ENCODE measurements at regions not wholly inside any gene's neighbourhood (a gene's known extent, or its start where the extent isn't known, plus 50 kb on each side); places are given as distances from the start of the nearest gene placed in this dataset.
A peak's percentile ranks its signal among the peaks of the same experiment; 100 is the strongest.

DNA sequence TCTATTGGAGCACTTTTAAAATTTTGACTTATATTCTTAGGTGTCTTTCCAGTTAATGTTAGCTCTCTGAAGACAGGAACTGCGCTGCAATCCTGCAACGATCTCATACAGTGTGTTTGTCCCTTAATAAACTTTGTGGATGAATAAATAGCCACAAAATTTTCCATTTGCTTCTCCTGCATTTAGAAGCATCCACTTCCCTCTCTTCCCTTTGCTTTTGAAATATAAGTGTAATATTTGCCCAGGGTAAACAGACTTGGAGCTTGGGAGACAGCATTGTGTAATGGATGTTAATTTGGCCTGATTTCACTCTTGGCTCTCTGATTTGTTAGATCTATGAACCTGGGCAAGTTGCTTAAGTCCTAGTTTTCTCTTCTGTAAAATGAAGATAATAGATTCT, 58.2 kb upstream of the CD28 start:
- H3K9me3 ChIP-seq: no peaks in the 10 kb centered on the region
- 8 to 46% (median 32%) methylated on average over 2 of the region's 2 CpGs for WGBS, 5 donors
- no peaks in the 10 kb centered on the region for H3K36me3 ChIP-seq
- no peaks in the 10 kb centered on the region for H3K27me3 ChIP-seq
- TF ChIP-seq EP300 (IDR thresholded peaks at IDR 0.05): no peak
- TF ChIP-seq POLR2AphosphoS5 (IDR thresholded peaks at IDR 0.05): peak in 2 of 3 donors; percentile 58 to 72
- peak in 1 of 2 donors; percentile 64 for DNase-seq
- H3K27ac ChIP-seq: peak overlapping the region in 4 of 5 donors; percentile 2 to 65 (median 50)
- H3K4me1 ChIP-seq: peaks cover 22 to 43% (median 33%) of the 10 kb centered on the region in 4 donors
- intact Hi-C loops (cut with DNase I; ENCODE audit: low total_unique reads): no loop called here
- no peak overlapping the region for H3K4me3 ChIP-seq

DNA sequence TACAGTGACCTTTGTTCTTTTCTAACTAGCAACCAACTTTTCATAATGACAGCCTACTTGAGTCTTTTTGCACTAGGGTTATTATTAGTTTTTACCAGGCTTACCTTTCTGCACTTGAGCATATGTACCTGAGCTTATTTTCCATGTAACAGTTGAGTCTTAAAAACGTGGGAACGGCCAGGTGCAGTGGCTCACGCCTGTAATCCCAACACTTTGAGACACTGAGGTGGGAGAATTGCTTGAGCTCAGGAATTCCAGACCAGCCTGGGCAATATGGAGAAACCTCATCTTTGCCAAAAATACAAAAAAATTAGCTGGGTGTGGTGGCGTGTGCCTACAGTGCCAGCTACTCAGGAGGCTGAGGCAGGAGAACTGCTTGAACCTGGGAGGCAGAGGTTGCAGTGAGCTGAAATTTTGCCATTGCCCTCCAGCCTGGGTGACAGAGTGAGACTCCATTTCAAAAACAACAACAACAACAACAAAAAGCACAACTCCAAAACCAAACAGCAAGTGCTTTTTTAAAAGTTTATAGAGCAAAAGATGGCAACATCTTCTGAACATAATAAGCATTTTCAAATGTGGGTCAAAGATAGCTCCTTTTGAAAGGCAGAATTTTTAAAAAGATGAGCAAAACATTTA, 57.1 kb upstream of the CD28 start:
- H3K4me1 ChIP-seq: peaks cover 22 to 43% (median 33%) of the 10 kb centered on the region in 4 donors
- H3K27ac ChIP-seq: peak overlapping the region in 4 of 5 donors; percentile 42 to 63 (median 56)
- H3K36me3 ChIP-seq: no peaks in the 10 kb centered on the region
- intact Hi-C loops (cut with DNase I; ENCODE audit: low total_unique reads): no loop called here
- TF ChIP-seq POLR2A (IDR thresholded peaks at IDR 0.05) (no peak), EP300 (IDR thresholded peaks at IDR 0.05) (no peak), POLR2AphosphoS5 (IDR thresholded peaks at IDR 0.05) (no peak)
- TF ChIP-seq, protein P1, sequence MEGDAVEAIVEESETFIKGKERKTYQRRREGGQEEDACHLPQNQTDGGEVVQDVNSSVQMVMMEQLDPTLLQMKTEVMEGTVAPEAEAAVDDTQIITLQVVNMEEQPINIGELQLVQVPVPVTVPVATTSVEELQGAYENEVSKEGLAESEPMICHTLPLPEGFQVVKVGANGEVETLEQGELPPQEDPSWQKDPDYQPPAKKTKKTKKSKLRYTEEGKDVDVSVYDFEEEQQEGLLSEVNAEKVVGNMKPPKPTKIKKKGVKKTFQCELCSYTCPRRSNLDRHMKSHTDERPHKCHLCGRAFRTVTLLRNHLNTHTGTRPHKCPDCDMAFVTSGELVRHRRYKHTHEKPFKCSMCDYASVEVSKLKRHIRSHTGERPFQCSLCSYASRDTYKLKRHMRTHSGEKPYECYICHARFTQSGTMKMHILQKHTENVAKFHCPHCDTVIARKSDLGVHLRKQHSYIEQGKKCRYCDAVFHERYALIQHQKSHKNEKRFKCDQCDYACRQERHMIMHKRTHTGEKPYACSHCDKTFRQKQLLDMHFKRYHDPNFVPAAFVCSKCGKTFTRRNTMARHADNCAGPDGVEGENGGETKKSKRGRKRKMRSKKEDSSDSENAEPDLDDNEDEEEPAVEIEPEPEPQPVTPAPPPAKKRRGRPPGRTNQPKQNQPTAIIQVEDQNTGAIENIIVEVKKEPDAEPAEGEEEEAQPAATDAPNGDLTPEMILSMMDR (IDR thresholded peaks at IDR 0.05): no peak
- WGBS, 5 donors: 83 to 91% (median 89%) methylated on average over 4 of the region's 4 CpGs
- no peak for DNase-seq
- no peak overlapping the region for H3K4me3 ChIP-seq
- no peaks in the 10 kb centered on the region for H3K27me3 ChIP-seq
- no peaks in the 10 kb centered on the region for H3K9me3 ChIP-seq

DNA sequence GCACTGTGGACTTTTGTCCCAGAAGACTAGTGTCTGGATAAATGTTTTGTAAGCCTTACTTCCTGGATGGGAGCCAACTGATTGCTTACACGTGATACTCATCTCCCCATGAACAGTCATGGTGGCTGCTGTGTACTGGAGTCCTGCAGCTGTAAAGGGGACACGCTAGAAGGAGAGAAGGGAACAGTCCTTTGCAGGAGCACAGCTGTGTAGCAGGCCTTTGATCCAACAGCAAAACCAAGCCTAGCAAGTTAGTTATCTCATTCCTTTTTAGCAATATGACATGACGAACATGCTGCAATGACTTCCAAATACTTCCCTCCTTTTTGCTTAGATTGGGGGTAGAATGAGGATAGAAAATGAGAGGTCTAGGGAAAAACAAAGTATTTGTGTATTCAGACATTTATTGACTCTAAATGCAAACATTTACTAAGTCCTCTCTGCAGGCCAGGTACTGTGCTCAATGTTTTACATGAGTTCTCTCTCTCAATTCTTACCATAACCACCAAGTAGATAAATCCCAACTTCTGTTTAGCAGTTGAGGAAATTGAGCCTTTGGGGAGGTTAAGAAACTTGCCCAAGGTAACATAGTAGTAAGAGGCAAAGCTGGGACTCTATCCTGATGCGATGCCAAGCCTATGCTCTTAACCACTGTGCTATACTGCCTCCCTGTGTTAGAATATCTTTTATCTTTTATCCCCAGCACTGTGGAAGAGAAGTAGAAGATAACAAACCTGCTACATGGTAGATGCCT, 55.4 kb upstream of the CD28 start:
- Histone ChIP-seq H3K4me1 (peaks cover 22 to 46% (median 33%) of the 10 kb centered on the region in 4 donors), H3K27me3 (no peaks in the 10 kb centered on the region), H3K36me3 (no peaks in the 10 kb centered on the region), H3K4me3 (no peak overlapping the region), H3K27ac (peak overlapping the region in 4 of 5 donors; percentile 42 to 63 (median 56)), H3K9me3 (no peaks in the 10 kb centered on the region)
- intact Hi-C loops (cut with DNase I; ENCODE audit: low total_unique reads): no loop called here
- TF ChIP-seq POLR2A (IDR thresholded peaks at IDR 0.05): no peak
- TF ChIP-seq EP300 (IDR thresholded peaks at IDR 0.05): no peak
- TF ChIP-seq, protein P1 (IDR thresholded peaks at IDR 0.05): peak in 2 of 7 experiments; percentile 19 to 46
- TF ChIP-seq POLR2AphosphoS5 (IDR thresholded peaks at IDR 0.05): no peak
- 34 to 41% (median 37%) methylated on average over 4 of the region's 4 CpGs for WGBS, 5 donors
- peak; percentile 39 to 70 for DNase-seq

DNA sequence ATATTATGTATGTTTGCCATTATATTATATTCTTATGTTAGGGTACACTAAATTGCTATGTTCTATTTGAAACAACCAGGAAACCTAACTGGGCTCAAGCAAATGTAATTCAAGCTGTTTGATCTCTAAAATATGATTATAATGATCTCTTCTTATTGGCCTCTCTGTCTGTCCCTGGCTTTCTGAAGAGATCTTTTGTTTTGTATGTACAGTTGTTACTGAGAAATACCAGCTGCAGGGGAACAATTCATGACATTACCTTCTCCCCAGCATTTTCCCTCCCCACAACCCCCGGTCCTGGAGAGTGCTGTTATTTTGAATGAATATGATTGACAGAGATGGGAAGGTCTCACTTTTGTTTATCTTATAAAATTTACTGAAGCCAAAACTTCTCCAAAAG, 54.8 kb upstream of the CD28 start:
- no peak for DNase-seq
- Histone ChIP-seq H3K9me3 (no peaks in the 10 kb centered on the region), H3K4me1 (peaks cover 22 to 51% (median 33%) of the 10 kb centered on the region in 4 donors), H3K27ac (peak overlapping the region in 1 of 5 donors; percentile 63), H3K27me3 (no peaks in the 10 kb centered on the region), H3K36me3 (no peaks in the 10 kb centered on the region), H3K4me3 (no peak overlapping the region)
- intact Hi-C loops (cut with DNase I; ENCODE audit: low total_unique reads): no loop called here
- TF ChIP-seq, protein P1 (IDR thresholded peaks at IDR 0.05): no peak
- TF ChIP-seq POLR2A (IDR thresholded peaks at IDR 0.05) (no peak), EP300 (IDR thresholded peaks at IDR 0.05) (no peak), POLR2AphosphoS5 (IDR thresholded peaks at IDR 0.05) (no peak)
- whole genome bisulfite sequencing, 5 donors: 27 to 80% (median 64%) methylated on average over 1 of the region's 1 CpG
